GM12872 (cell line): ENCODE measurements at regions not wholly inside any gene's neighbourhood (a gene's known extent, or its start where the extent isn't known, plus 50 kb on each side); places are given as distances from the start of the nearest gene placed in this dataset.

Experiments used
- TF ChIP-seq, protein P1 (sequence below): IDR thresholded peaks from 3 replicates; pipeline ENCODE4 v1.5.1; 2011; ENCODE audit warnings: low read depth, mild to moderate bottlenecking, low read length, moderate library complexity; ENCODE audit not compliant: insufficient read depth

DNA sequence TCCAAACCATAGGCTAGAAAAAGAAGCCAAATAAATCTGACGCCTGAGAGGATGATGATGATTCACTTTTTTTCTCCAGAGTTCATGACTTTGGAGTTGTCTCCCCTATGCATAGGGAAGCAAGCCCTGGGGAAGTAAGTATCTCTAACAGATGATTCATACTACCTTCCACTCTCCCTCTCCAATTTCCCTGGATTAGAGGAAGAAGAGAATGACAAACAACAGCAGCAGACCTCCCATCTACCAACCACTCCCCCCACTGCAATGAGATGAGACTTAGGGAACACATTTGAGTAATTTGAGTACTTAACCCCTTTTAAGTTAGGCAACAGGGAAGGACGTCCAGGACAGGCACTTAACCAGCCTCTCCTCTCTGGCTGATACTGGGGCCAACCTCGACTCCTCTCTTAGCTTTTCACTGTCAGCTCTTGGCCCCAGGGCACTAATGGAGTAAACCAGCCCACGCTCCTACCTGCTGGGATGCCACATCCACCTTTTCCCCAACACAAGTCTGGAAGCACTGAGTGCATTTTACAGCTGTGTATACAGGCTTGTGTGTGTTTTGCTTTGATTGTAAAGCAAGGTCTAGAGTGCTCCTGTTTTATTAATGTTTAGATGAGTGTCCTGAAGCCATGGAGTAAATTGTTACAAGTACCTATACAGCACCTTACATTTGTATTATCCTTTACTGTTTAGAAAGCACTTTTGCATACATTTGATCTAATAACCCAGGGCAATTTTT lies 180.7 kb downstream of the PHLDA1 start:
- TF ChIP-seq, protein P1, sequence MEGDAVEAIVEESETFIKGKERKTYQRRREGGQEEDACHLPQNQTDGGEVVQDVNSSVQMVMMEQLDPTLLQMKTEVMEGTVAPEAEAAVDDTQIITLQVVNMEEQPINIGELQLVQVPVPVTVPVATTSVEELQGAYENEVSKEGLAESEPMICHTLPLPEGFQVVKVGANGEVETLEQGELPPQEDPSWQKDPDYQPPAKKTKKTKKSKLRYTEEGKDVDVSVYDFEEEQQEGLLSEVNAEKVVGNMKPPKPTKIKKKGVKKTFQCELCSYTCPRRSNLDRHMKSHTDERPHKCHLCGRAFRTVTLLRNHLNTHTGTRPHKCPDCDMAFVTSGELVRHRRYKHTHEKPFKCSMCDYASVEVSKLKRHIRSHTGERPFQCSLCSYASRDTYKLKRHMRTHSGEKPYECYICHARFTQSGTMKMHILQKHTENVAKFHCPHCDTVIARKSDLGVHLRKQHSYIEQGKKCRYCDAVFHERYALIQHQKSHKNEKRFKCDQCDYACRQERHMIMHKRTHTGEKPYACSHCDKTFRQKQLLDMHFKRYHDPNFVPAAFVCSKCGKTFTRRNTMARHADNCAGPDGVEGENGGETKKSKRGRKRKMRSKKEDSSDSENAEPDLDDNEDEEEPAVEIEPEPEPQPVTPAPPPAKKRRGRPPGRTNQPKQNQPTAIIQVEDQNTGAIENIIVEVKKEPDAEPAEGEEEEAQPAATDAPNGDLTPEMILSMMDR: no peak

DNA sequence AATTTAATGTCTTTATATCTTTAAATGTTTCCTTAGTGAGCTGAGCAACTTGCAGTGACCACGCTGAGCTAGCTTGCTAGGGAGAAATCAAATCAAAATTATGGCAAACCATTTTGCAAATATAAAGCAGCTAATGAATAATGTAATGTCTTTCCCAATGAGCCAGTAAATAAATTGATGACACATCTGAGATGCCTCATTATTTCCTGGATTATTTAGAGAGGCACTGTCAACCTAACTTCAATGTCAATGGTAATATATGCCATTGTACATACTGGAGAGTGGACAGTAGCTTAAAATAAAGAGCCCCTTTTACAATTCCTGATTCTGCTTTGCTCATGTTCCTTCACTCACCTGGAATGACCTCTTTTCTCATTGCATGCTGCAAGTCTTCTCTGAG lies 182.6 kb downstream of the PHLDA1 start:
- TF ChIP-seq, protein P1: no peak

DNA sequence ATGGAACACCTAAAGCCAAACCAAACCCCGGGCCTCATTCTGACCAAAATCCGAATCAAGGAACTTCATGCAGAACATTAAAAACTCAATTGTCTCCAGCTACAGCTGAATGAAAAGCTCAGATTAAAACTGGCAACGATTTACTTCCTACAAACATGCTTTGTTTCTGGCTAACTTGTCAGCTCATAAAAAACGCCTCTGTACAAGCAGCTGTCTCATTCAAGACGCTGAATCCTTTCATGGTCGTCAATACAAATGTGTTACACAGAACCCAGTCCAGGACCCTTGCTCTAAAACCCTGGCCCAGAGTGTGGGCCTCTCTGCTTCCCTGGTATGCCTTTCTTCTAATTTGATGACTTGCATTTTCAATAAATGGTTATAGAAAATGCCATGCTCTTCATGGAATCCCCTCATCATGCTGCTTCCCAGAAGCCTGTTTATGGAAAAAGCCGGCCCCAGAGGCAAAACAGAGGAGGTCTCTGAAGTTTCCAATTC lies 183.1 kb downstream of the PHLDA1 start:
- TF ChIP-seq, protein P1: no peak

DNA sequence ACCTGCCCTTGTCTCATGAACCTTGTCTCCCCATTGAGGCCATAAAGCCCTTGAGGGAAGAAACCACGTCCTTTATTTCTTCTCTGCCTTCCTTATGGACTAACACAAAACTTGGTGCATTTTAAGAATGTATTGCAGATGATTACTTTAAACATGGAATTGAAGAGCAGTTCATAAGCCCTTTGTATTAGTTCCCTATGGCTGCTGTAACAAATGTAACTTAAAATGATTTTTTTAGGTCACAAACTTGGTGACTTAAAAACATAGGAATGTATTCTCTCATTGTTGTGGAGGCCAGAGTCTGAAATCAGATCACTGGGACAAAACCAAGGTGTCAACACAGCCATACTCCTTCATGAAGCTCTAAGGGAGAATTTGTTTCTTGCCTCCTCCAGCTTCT lies 185.5 kb downstream of the PHLDA1 start:
- TF ChIP-seq, protein P1: no peak

DNA sequence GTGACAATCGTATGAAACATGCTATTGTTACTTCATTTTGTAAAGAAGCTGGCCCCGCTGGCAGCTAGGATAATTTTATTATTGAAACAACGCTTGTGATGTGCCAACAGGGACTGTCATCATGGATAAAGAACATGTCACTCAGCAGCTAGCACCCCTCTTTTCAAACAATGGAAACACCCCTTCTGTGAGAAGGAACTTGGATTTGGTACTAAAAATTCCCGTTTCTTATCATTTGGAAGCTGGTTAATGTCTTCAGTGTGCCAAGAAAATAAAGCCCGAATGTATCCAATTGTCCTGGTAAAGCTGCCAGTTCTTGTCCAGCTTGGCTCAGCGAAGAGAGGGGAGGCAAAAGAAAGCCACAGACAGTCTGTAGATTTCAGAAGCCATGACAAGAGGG lies 186.6 kb downstream of the PHLDA1 start:
- TF ChIP-seq, protein P1: no peak

DNA sequence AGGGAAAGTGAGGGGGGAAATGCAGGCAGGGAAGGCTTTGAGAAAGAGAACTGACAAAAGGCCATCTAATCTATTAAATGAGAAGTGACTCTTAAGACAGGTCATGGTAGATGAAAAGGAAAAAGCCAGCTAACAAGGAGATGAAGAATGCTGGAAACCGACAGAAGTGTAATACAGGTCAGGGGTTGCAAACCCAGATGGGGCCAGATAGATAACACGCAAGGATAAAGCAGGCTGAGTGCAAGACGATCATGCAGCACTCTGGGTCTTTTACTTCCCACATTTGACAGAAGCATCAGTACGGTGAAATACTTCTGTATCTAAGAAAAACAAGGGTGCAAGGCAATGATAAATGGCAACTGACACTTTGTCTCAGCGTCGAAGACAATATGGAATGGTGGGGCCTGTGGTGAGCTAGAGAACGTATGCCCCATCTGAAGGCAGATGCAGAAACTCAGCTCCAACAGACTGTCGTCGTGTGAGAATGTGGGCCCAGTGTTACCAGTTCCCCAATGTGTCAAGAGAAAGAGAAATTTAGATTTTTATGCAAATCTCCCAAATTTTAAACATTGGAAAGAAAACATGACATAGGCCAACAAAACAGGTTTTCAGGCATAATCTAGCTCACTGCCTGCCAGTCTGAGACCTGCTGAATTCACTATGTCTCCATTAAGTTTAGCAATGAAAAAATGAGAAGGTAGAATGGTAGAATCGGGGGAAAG lies 187.4 kb downstream of the PHLDA1 start:
- TF ChIP-seq, protein P1: no peak

DNA sequence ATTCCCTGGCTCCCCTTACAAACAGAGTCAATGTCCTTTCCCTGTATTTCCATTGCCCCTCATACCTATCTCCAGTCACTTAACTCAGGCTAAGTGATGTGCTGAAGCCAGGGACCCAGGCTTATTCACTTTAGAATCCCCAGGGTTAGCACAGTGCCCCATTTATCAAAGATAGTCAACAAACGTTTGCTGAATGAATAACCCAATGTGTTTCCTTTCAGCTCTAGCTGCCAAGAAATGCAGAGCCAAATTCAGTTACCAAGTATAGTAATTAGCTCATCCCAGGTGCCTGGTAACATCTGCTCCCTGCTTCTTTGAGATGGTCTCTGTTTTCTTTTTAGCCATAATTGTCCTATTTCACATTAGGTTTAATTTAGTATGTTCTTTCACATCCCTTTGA lies 189.5 kb downstream of the PHLDA1 start:
- TF ChIP-seq, protein P1: no peak
